Activated naive CD4-positive, alpha-beta T cell treated with anti-CD3 and anti-CD28 coated beads, Interleukin-2, amount 50 U/mL, for 24 hours (primary cell): ENCODE measurements at regions not wholly inside any gene's neighbourhood (a gene's known extent, or its start where the extent isn't known, plus 50 kb on each side); places are given as distances from the start of the nearest gene placed in this dataset.

Experiments
- H3K27ac Mint-ChIP-seq: one replicate; pipeline ENCODE4 v1.8.0; 2021; ENCODE audit warnings: mild to moderate bottlenecking, mixed read lengths
- H3K27me3 Mint-ChIP-seq: one replicate; pipeline ENCODE4 v1.8.0; 2021; ENCODE audit warnings: mixed read lengths
- H3K36me3 Mint-ChIP-seq: one replicate; pipeline ENCODE4 v1.8.0; 2021; ENCODE audit warnings: mixed read lengths
- H3K4me1 Mint-ChIP-seq: one replicate; pipeline ENCODE4 v1.8.0; 2021; ENCODE audit warnings: mixed read lengths
- H3K4me3 Mint-ChIP-seq: one replicate; pipeline ENCODE4 v1.8.0; 2021; ENCODE audit warnings: mild to moderate bottlenecking, mixed read lengths
- H3K9me3 Mint-ChIP-seq: one replicate; pipeline ENCODE4 v1.8.0; 2021; ENCODE audit warnings: mixed read lengths

DNA sequence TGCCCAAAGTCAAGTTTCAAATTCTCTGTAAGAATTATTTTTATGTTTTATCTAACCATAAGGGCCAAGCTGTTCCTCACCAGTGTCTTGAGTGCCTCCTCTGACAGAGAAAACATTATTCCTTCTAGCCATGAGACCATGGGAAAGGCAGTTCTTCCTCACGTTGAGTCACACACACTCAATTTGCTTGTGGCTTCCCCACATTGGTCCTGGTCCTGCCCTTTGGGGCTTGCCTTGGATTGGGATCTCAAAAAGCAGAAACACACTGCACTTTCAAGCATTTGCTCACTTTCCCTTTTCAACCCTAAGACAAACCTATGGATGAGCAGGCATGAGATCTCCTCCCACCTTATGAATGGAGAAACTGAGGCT, 248.3 kb upstream of the IGFBP3 start:
- no peaks in the 10 kb centered on the region for H3K36me3 Mint-ChIP-seq
- H3K27me3 Mint-ChIP-seq, result no peaks in the 10 kb centered on the region
- no peaks in the 10 kb centered on the region for H3K4me1 Mint-ChIP-seq
- H3K9me3 Mint-ChIP-seq, result no peaks in the 10 kb centered on the region
- H3K27ac Mint-ChIP-seq, result no peak overlapping the region
- no peak overlapping the region for H3K4me3 Mint-ChIP-seq

GRCh38 chr7:46168671-46169383, 247.8 kb upstream of the IGFBP3 start:
- H3K4me3 Mint-ChIP-seq, result no peak overlapping the region
- no peak overlapping the region for H3K27ac Mint-ChIP-seq
- H3K36me3 Mint-ChIP-seq, result no peaks in the 10 kb centered on the region
- no peaks in the 10 kb centered on the region for H3K27me3 Mint-ChIP-seq
- H3K4me1 Mint-ChIP-seq, result no peaks in the 10 kb centered on the region
- H3K9me3 Mint-ChIP-seq, result no peaks in the 10 kb centered on the region

DNA sequence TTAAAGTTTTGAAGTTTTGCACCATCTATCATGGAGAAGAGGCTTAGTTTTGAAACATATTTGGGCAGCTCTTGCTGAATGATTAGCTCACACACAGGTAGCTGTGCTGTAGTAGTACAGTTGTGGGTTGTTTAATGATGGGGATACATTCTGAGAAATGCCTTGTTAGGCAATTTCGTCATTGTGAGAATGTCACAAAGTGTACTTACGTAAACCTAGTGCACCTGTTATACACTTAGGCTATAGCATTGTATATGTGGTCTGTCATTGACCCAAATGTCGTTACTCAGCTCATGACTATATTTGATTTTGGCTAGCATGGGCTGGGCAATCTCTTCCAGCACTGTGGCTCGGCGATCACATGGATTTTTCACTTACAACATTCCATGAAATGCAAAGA, 247.2 kb upstream of the IGFBP3 start:
- Mint-ChIP-seq H3K27me3 (no peaks in the 10 kb centered on the region), H3K9me3 (no peaks in the 10 kb centered on the region), H3K4me3 (no peak overlapping the region), H3K27ac (no peak overlapping the region), H3K4me1 (no peaks in the 10 kb centered on the region), H3K36me3 (no peaks in the 10 kb centered on the region)

DNA sequence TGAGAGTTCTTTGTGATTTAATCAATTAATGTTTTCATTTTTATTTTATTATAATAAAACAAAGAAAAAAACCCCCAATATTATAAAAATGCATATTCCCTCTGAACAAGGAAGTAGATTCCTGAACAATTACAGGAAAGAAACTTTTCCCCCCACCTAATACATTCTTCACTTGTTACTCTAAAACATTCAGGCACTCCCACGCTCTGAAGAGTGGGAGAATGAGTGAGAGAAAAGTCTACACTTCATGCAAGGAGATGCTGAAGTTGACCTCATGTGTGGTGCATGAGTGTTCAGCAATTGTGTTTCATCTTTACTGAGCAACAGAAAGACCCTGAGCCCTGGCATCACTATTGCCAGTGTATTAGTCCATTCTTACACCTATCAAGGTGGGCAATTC, 244.2 kb upstream of the IGFBP3 start:
- H3K4me1 Mint-ChIP-seq, result no peaks in the 10 kb centered on the region
- no peak overlapping the region for H3K4me3 Mint-ChIP-seq
- H3K36me3 Mint-ChIP-seq, result no peaks in the 10 kb centered on the region
- no peaks in the 10 kb centered on the region for H3K27me3 Mint-ChIP-seq
- no peaks in the 10 kb centered on the region for H3K9me3 Mint-ChIP-seq
- H3K27ac Mint-ChIP-seq, result no peak overlapping the region

DNA sequence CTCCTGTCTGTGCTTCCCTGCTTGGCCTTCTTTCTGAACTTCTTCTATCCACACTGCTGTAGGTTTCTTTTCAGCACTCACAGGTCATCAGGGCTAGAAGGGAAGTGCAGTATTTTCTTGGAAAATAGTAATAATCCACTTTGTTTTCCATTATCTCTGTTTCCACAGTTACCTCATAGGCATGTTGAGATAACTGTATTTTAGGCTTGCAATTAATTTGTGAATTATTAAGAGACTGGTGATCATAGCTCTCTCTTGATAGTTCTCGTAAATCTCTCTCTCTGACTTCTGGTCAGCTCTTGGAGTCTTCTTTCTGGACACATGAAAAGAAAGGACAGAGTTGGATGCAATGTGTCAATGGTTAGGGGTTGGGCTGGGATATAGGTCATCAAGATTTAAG, 243.6 kb upstream of the IGFBP3 start:
- no peak overlapping the region for H3K27ac Mint-ChIP-seq
- no peaks in the 10 kb centered on the region for H3K4me1 Mint-ChIP-seq
- no peaks in the 10 kb centered on the region for H3K27me3 Mint-ChIP-seq
- H3K9me3 Mint-ChIP-seq, result no peaks in the 10 kb centered on the region
- no peaks in the 10 kb centered on the region for H3K36me3 Mint-ChIP-seq
- H3K4me3 Mint-ChIP-seq, result no peak overlapping the region

DNA sequence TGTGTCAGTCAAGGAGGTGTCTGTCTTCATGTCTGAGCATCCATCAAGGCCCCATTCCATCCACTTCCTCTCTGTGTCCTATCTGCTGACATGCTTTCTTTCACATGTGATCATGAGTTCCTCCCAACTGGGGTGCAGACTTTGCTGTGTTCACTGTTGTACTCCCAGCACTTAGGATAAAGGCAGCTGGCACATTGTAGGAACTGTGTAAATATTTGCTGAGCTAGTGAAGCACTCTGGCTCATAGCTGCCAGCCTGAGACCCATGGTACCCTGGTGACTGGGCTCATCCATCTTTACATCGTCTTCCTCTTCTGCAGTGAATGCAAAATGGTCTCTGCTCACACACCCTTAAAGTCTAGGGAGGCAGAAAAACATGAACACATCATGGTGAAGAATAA, 242.2 kb upstream of the IGFBP3 start:
- Mint-ChIP-seq H3K4me1 (no peaks in the 10 kb centered on the region), H3K4me3 (no peak overlapping the region), H3K27ac (no peak overlapping the region), H3K36me3 (no peaks in the 10 kb centered on the region), H3K27me3 (no peaks in the 10 kb centered on the region), H3K9me3 (no peaks in the 10 kb centered on the region)

- no peak overlapping the region for H3K4me3 Mint-ChIP-seq
- no peaks in the 10 kb centered on the region for H3K4me1 Mint-ChIP-seq
- no peaks in the 10 kb centered on the region for H3K27me3 Mint-ChIP-seq
- no peaks in the 10 kb centered on the region for H3K36me3 Mint-ChIP-seq
- H3K9me3 Mint-ChIP-seq, result no peaks in the 10 kb centered on the region
- H3K27ac Mint-ChIP-seq, result no peak overlapping the region
Observed at GRCh38 chr7:46162609-46163008, 241.5 kb upstream of the IGFBP3 start.

DNA sequence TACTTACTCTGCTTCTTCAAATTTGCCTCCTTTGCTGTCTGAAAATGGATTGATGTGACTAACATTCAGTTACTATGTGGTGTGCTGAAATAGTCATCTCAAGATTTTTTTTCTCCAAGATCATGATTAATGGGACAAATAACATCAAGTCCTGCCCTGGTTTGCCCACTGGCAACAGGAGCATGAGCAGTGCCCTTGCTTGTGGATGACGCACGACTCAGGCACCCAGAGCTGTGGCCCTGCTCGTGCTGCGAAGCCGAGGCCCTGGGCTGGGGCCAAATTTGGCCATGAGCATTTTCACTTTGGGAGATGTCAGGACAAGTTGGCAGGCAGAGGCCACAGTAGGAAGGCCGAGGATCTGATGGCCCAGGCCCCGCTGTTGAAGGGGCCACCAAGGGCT, 239.8 kb upstream of the IGFBP3 start:
- H3K27ac Mint-ChIP-seq, result no peak overlapping the region
- no peaks in the 10 kb centered on the region for H3K9me3 Mint-ChIP-seq
- H3K4me1 Mint-ChIP-seq, result no peaks in the 10 kb centered on the region
- H3K4me3 Mint-ChIP-seq, result no peak overlapping the region
- no peaks in the 10 kb centered on the region for H3K36me3 Mint-ChIP-seq
- no peaks in the 10 kb centered on the region for H3K27me3 Mint-ChIP-seq

- Mint-ChIP-seq H3K9me3 (no peaks in the 10 kb centered on the region), H3K4me1 (no peaks in the 10 kb centered on the region), H3K27ac (no peak overlapping the region), H3K27me3 (no peaks in the 10 kb centered on the region), H3K36me3 (no peaks in the 10 kb centered on the region), H3K4me3 (no peak overlapping the region)
Observed at GRCh38 chr7:46157931-46158330, 236.9 kb upstream of the IGFBP3 start.

GRCh38 chr7:46157404-46157803, 236.3 kb upstream of the IGFBP3 start:
- Mint-ChIP-seq H3K36me3 (no peaks in the 10 kb centered on the region), H3K4me3 (no peak overlapping the region), H3K9me3 (no peaks in the 10 kb centered on the region), H3K27ac (no peak overlapping the region), H3K4me1 (no peaks in the 10 kb centered on the region), H3K27me3 (no peaks in the 10 kb centered on the region)

- Mint-ChIP-seq H3K27me3 (no peaks in the 10 kb centered on the region), H3K27ac (no peak overlapping the region), H3K4me3 (no peak overlapping the region), H3K36me3 (no peaks in the 10 kb centered on the region), H3K9me3 (no peaks in the 10 kb centered on the region), H3K4me1 (no peaks in the 10 kb centered on the region)
Observed at GRCh38 chr7:46156853-46157252, 235.8 kb upstream of the IGFBP3 start.

DNA sequence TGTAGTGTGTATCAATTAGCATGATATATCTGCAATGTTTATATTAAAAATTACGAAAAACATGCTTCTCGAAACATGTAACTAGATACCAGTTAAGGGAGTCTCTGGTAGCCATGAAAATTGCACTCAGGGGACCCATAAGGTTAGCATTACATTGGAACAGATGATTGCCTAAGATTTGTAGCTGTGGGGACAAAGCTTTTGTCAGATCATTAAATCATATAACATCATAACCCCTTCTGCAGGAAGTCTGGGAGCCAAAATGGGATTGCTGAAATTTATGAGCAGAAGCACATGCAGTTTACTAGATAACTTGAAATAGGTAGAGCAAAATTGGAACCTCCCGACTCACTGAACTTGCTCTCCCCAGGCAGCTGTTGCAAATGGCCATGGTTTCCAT, 235.0 kb upstream of the IGFBP3 start:
- Mint-ChIP-seq H3K27ac (no peak overlapping the region), H3K36me3 (no peaks in the 10 kb centered on the region), H3K9me3 (no peaks in the 10 kb centered on the region), H3K4me1 (no peaks in the 10 kb centered on the region), H3K27me3 (no peaks in the 10 kb centered on the region), H3K4me3 (no peak overlapping the region)

DNA sequence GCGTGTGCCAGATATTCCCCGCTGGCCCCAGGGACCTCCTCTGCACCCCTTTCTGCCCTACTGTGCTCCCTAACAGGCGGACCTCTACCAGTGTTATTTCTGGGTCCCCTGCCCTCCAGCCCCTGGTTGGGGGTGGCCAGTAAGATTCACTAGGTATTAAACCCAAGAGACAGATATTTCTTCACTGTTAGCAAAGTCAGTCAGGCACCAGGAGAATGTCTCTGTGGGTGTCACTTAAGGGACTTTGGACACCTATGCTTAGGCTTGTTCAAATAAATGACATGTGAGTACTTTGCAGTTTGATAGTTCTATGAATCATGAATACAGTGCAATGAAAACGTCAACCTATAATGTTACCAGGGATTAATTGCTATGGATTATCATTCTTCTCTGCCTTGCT, 234.3 kb upstream of the IGFBP3 start:
- no peaks in the 10 kb centered on the region for H3K36me3 Mint-ChIP-seq
- H3K4me3 Mint-ChIP-seq, result no peak overlapping the region
- no peak overlapping the region for H3K27ac Mint-ChIP-seq
- no peaks in the 10 kb centered on the region for H3K9me3 Mint-ChIP-seq
- no peaks in the 10 kb centered on the region for H3K4me1 Mint-ChIP-seq
- no peaks in the 10 kb centered on the region for H3K27me3 Mint-ChIP-seq

DNA sequence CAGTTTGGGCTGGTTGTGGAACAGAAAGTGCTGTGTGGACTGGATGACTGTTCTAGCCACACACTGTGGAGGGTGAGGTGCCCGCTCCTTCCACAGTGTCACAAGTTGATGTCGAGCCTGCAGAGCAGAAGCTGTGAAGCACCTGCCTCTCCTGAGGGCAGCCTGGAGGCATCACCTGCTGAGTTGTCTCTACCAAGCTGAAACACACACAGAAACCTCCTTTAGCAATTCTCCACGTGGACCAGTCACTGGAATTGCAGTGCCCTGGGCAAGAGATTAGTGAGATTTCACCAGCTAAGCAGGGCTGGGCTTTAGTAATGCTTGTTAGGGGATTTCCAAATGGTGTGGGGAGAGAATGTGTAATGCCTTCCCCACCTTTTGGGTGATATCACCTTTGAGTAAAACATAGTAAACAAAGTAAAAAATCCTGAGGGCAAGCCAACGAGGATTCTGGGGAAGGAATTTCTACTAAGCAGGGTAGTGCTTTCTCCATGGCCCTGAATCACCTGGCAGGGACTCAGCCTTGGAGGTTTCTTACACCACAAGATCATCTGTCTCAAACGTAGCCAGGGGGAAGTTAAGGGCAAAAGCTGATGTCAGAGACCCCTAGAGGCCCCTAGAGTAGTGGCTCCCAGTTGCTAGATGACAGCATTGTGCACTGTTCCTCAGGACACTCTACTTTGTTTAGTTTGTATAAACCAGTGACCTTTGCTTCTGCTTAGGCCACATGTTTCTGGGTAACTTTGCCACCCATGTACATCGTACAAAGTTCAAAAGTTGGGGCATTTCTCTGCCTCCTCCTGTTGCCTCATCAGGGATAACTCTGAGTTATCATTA, 233.1 kb upstream of the IGFBP3 start:
- Mint-ChIP-seq H3K4me1 (no peaks in the 10 kb centered on the region), H3K27me3 (no peaks in the 10 kb centered on the region), H3K27ac (no peak overlapping the region), H3K36me3 (no peaks in the 10 kb centered on the region), H3K4me3 (no peak overlapping the region), H3K9me3 (no peaks in the 10 kb centered on the region)

DNA sequence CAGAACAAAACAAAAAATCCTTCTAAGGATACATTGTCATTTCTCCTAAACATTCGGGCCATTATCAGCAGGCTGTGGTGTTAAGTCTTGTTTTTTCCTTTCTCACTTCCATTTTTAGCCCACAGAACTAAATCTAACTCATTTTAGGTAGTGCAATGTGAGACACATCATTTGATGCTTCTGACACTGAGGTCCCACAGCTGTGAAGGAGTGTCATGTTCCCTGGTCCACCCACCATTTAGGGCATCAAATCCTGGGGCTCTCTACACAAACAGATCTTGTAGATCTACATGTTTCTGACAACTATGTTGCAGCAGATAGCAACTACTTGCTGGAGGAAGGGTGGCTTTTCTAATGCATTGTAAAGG, 232.5 kb upstream of the IGFBP3 start:
- Mint-ChIP-seq H3K27ac (no peak overlapping the region), H3K4me3 (no peak overlapping the region), H3K27me3 (no peaks in the 10 kb centered on the region), H3K36me3 (no peaks in the 10 kb centered on the region), H3K4me1 (no peaks in the 10 kb centered on the region), H3K9me3 (no peaks in the 10 kb centered on the region)

GRCh38 chr7:46152696-46153095, 231.6 kb upstream of the IGFBP3 start:
- Mint-ChIP-seq H3K27me3 (no peaks in the 10 kb centered on the region), H3K4me1 (no peaks in the 10 kb centered on the region), H3K9me3 (no peaks in the 10 kb centered on the region), H3K4me3 (no peak overlapping the region), H3K27ac (no peak overlapping the region), H3K36me3 (no peaks in the 10 kb centered on the region)

- Mint-ChIP-seq H3K36me3 (no peaks in the 10 kb centered on the region), H3K27ac (no peak overlapping the region), H3K4me3 (no peak overlapping the region), H3K4me1 (no peaks in the 10 kb centered on the region), H3K9me3 (no peaks in the 10 kb centered on the region), H3K27me3 (no peaks in the 10 kb centered on the region)
Observed at GRCh38 chr7:46150721-46151120, 229.6 kb upstream of the IGFBP3 start.
